Right lobe of liver (tissue), 6 donors: ENCODE measurements at regions not wholly inside any gene's neighbourhood (a gene's known extent, or its start where the extent isn't known, plus 50 kb on each side); places are given as distances from the start of the nearest gene placed in this dataset.

Experiments used
- ATAC-seq, 4 donors: fragments of 200-7000 bp; cut with Tn5 transposase; one replicate each; pipeline ENCODE4 v1.9.1; 2020; ENCODE audit warnings: mild to moderate bottlenecking in 4 of 4, moderate library complexity in 4 of 4
- DNase-seq, 3 donors: peaks; one replicate each; pipeline ENCODE4 v3.0.0-alpha.2; 2020
- H3K27ac ChIP-seq, 3 donors: fragments of 200-600 bp; one replicate each; pipeline ENCODE4 v1.8.0; 2022
- H3K27me3 ChIP-seq, 2 donors: fragments of 200-600 bp; one replicate each; pipeline ENCODE4 v1.8.0; 2022
- H3K36me3 ChIP-seq, 4 donors: fragments of 200-600 bp; sonication (generic) in 1 of 4; one replicate each; pipeline versions ENCODE4 v1.5.1 to v1.8.0; 2017 to 2022; ENCODE audit warnings: control low read depth in 1 of 4
- H3K4me1 ChIP-seq, 4 donors: fragments of 200-600 bp; sonication (generic) in 1 of 4; one replicate each; pipeline versions ENCODE4 v1.5.1 to v1.8.0; 2017 to 2022; ENCODE audit warnings: control low read depth in 1 of 4
- H3K4me3 ChIP-seq, 3 donors: fragments of 200-600 bp; one replicate each; pipeline ENCODE4 v1.8.0; 2022
- H3K9me3 ChIP-seq, 4 donors: fragments of 200-600 bp; sonication (generic) in 1 of 4; one replicate each; pipeline versions ENCODE4 v1.5.1 to v1.8.0; 2017 to 2022; ENCODE audit warnings: control low read depth in 1 of 4
- POLR2A ChIP-seq: fragments of 450-650 bp; IDR thresholded peaks from one replicate; pipeline ENCODE4 v1.6.1; 2017; ENCODE audit warnings: antibody characterized with exemption, mild to moderate bottlenecking
- WGBS: methylation state at CpG from one replicate; pipeline ENCODE4 v1.1.6; 2018; ENCODE audit warnings: low coverage, low lambda C conversion rate; ENCODE audit not compliant: insufficient coverage; ENCODE audit errors: missing lambda C conversion rate; 5-methylcytosine and 5-hydroxymethylcytosine counted together
- intact Hi-C, 2 donors: fragments of 100-400 bp; cut with DNase I; formaldehyde crosslinking; loops; one replicate each; pipeline versions ENCODE4 v1.11.2 to v1.14.1; 2022
- TF ChIP-seq, protein P1 (sequence below), 4 donors: fragments of 200-600 bp in 3 of 4; fragments of 450-650 bp in 1 of 4; IDR thresholded peaks; one replicate each; pipeline versions ENCODE4 v1.5.1 to v1.8.0; 2016 to 2022; ENCODE audit warnings: antibody characterized with exemption in 4 of 4, mild to moderate bottlenecking in 2 of 4
- donor health status: DM: no; HTN: yes; CAD: no.
- donor health status: DM: no; HTN: no; CAD: no.
- donor health status: DM: no; HTN: no; CAD: no.
- donor health status: DM: no; HTN: yes; CAD: no.
- donor health status: DM: no; HTN: yes; CAD: no.

- TF ChIP-seq POLR2A, result no peak
- TF ChIP-seq, protein P1, sequence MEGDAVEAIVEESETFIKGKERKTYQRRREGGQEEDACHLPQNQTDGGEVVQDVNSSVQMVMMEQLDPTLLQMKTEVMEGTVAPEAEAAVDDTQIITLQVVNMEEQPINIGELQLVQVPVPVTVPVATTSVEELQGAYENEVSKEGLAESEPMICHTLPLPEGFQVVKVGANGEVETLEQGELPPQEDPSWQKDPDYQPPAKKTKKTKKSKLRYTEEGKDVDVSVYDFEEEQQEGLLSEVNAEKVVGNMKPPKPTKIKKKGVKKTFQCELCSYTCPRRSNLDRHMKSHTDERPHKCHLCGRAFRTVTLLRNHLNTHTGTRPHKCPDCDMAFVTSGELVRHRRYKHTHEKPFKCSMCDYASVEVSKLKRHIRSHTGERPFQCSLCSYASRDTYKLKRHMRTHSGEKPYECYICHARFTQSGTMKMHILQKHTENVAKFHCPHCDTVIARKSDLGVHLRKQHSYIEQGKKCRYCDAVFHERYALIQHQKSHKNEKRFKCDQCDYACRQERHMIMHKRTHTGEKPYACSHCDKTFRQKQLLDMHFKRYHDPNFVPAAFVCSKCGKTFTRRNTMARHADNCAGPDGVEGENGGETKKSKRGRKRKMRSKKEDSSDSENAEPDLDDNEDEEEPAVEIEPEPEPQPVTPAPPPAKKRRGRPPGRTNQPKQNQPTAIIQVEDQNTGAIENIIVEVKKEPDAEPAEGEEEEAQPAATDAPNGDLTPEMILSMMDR (IDR thresholded peaks at IDR 0.05), result no peak
- intact Hi-C loops, result no loop called here
- DNase-seq, result no peak
- H3K27ac ChIP-seq, result no peak overlapping the region
- WGBS, result 77% methylated on average over 1 of the region's 1 CpG
- H3K27me3 ChIP-seq, result no peaks in the 10 kb centered on the region
- H3K9me3 ChIP-seq, result no peaks in the 10 kb centered on the region
- H3K4me1 ChIP-seq, result no peaks in the 10 kb centered on the region
- H3K4me3 ChIP-seq, result no peak overlapping the region
- H3K36me3 ChIP-seq, result no peaks in the 10 kb centered on the region
- ATAC-seq, result no peak
Measured at GRCh38 chr10:6759961-6760360, 179.9 kb upstream of the PRKCQ start.

DNA sequence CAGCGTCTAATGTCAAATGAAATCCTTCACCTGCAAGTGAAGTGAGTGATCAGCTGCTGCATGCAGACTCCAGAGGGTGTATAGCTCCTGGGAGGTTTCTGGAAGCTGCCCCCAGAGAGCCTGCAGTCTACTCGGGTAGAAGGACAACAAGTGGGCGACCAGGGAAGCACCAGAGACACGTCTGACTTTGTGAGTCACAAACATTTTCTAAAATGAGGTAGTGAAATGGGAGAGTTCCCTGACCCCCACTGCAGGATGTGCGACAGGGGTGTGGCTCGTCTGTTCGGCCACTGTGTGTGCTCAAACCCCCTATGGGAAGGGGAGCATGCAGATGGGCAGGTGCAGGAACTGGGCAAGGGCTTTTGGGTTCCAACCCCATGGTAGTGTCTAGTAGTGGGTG, 177.1 kb upstream of the PRKCQ start:
- WGBS, result 51% methylated on average over 5 of the region's 7 CpGs
- intact Hi-C loops, result no loop called here
- Histone ChIP-seq H3K4me1 (no peaks in the 10 kb centered on the region), H3K27me3 (no peaks in the 10 kb centered on the region), H3K36me3 (no peaks in the 10 kb centered on the region), H3K27ac (no peak overlapping the region), H3K4me3 (no peak overlapping the region), H3K9me3 (no peaks in the 10 kb centered on the region)
- ATAC-seq (no peak), DNase-seq (no peak)
- TF ChIP-seq, protein P1 (IDR thresholded peaks at IDR 0.05), result no peak
- TF ChIP-seq POLR2A, result no peak

- 54% methylated on average over 2 of the region's 2 CpGs for WGBS
- Histone ChIP-seq H3K36me3 (no peaks in the 10 kb centered on the region), H3K4me1 (no peaks in the 10 kb centered on the region), H3K9me3 (no peaks in the 10 kb centered on the region), H3K27me3 (no peaks in the 10 kb centered on the region), H3K27ac (no peak overlapping the region), H3K4me3 (no peak overlapping the region)
- intact Hi-C loops, result no loop called here
- no peak for ATAC-seq
- no peak for DNase-seq
- TF ChIP-seq, protein P1 (IDR thresholded peaks at IDR 0.05), result no peak
- no peak for TF ChIP-seq POLR2A
Measured at GRCh38 chr10:6756716-6757115, 176.6 kb upstream of the PRKCQ start.

DNA sequence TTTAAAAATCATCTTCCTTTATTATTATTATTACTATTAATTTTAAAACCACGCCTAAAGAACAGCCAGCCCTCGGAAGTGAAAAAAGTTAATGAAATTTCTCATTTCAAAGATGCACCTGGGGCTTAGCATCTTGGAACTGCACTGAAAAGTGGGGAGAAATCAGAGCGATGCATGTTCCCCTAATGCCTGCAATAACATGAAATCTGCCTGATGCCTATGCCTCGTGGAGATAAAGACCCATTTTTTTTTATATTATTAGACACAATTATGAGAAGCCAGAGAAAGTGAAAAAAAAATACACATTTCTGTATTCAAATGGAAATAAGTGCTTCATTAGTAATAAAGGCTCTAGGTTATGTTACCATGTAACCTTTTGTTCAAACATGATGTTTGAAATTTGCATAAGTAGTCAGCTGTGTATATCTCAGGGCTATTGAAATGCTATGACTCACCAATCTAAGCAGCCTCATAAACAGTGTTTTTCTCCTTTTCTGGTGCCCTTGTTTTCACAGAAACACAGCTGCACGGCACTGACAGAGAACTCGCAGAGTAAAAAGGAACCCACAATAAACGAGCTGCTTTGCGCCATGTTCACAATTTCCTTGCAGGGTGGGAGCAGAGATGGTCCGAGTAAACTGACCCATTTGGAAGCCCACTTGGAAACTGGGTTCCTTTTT, 175.8 kb upstream of the PRKCQ start:
- intact Hi-C loops, result no loop called here
- no peak for ATAC-seq
- WGBS, result 35% methylated on average over 9 of the region's 9 CpGs
- TF ChIP-seq, protein P1 (IDR thresholded peaks at IDR 0.05), result no peak
- DNase-seq, result no peak
- no peaks in the 10 kb centered on the region for H3K36me3 ChIP-seq
- H3K9me3 ChIP-seq, result no peaks in the 10 kb centered on the region
- H3K27me3 ChIP-seq, result no peaks in the 10 kb centered on the region
- no peaks in the 10 kb centered on the region for H3K4me1 ChIP-seq
- H3K27ac ChIP-seq, result no peak overlapping the region
- H3K4me3 ChIP-seq, result no peak overlapping the region

- Histone ChIP-seq H3K4me1 (no peaks in the 10 kb centered on the region), H3K27ac (no peak overlapping the region), H3K27me3 (no peaks in the 10 kb centered on the region), H3K36me3 (no peaks in the 10 kb centered on the region), H3K4me3 (no peak overlapping the region), H3K9me3 (no peaks in the 10 kb centered on the region)
- intact Hi-C loops, result no loop called here
- WGBS, result 61% methylated on average over 6 of the region's 10 CpGs
- DNase-seq (no peak), ATAC-seq (no peak)
- TF ChIP-seq, protein P1 (IDR thresholded peaks at IDR 0.05), result no peak
- TF ChIP-seq POLR2A, result no peak
Measured at GRCh38 chr10:6753644-6754043, 173.6 kb upstream of the PRKCQ start.
